HG03039 (cell line): ENCODE measurements at regions not wholly inside any gene's neighbourhood (a gene's known extent, or its start where the extent isn't known, plus 50 kb on each side); places are given as distances from the start of the nearest gene placed in this dataset.
"Not testable (repeated sequence)": the region's sequence is repeated elsewhere in the genome, so short reads cannot be mapped to it uniquely, and the experiment has no call there.

ENCODE experiments used
- ATAC-seq: cut with Tn5 transposase; IDR thresholded peaks from one replicate; pipeline ENCODE4 v1.9.1; 2021; ENCODE audit warnings: mild to moderate bottlenecking, moderate library complexity; ENCODE audit not compliant: unreplicated experiment

- no peak for ATAC-seq
These were observed 475.5 kb downstream of the AACS start for GRCh38 chr12:125540580-125541204.

- no peak for ATAC-seq
These were observed 479.7 kb downstream of the AACS start for GRCh38 chr12:125544960-125545359.

GRCh38 chr12:125549171-125549570, 483.9 kb downstream of the AACS start:
- ATAC-seq: no peak

- no peak for ATAC-seq
These were observed 484.6 kb downstream of the AACS start for GRCh38 chr12:125549836-125550235.

GRCh38 chr12:125552295-125552694, 487.1 kb downstream of the AACS start:
- ATAC-seq: no peak

- not testable (repeated sequence) for ATAC-seq
These were observed 495.8 kb downstream of the AACS start for GRCh38 chr12:125561008-125561407.

GRCh38 chr12:125564753-125565152, 499.5 kb downstream of the AACS start:
- no peak for ATAC-seq

GRCh38 chr12:125567581-125567980, 502.3 kb downstream of the AACS start:
- no peak for ATAC-seq

- ATAC-seq: no peak
These were observed 503.1 kb downstream of the AACS start for GRCh38 chr12:125568306-125568705.

- no peak for ATAC-seq
These were observed 508.0 kb downstream of the AACS start for GRCh38 chr12:125573271-125573670.

GRCh38 chr12:125577334-125577733, 512.1 kb downstream of the AACS start:
- no peak for ATAC-seq

- ATAC-seq: no peak
These were observed 514.7 kb downstream of the AACS start for GRCh38 chr12:125579916-125580315.

GRCh38 chr12:125583071-125583470, 517.8 kb downstream of the AACS start:
- ATAC-seq: no peak

- ATAC-seq: no peak
These were observed 521.2 kb downstream of the AACS start for GRCh38 chr12:125586441-125586840.

GRCh38 chr12:125593269-125593668, 528.0 kb downstream of the AACS start:
- ATAC-seq: no peak

- ATAC-seq: no peak
These were observed 539.7 kb downstream of the AACS start for GRCh38 chr12:125604976-125605375.

- no peak for ATAC-seq
These were observed 541.1 kb downstream of the AACS start for GRCh38 chr12:125606312-125606711.

GRCh38 chr12:125610292-125610691, 545.1 kb downstream of the AACS start:
- no peak for ATAC-seq

- no peak for ATAC-seq
These were observed 545.7 kb downstream of the AACS start for GRCh38 chr12:125610971-125611370.

GRCh38 chr12:125614058-125614457, 548.8 kb downstream of the AACS start:
- no peak for ATAC-seq

GRCh38 chr12:125619723-125620122, 554.5 kb downstream of the AACS start:
- ATAC-seq: no peak

- ATAC-seq: no peak
These were observed 568.5 kb downstream of the AACS start for GRCh38 chr12:125633686-125634085.

- ATAC-seq: no peak
These were observed 569.6 kb downstream of the AACS start for GRCh38 chr12:125634813-125635212.
